ENCODE measurements at regions not wholly inside any gene's neighbourhood (a gene's known extent, or its start where the extent isn't known, plus 50 kb on each side); places are given as distances from the start of the nearest gene placed in this dataset.
A peak's percentile ranks its signal among the peaks of the same experiment; 100 is the strongest.

- ATAC-seq (no peak), DNase-seq (no peak)
- intact Hi-C loops (cut with DNase I), result no loop called here
Observed at GRCh38 chr15:69891070-69891536, 206.6 kb downstream of the TLE3 start.

GRCh38 chr15:69891606-69892005 is 206.1 kb downstream of the TLE3 start:
- intact Hi-C loops (cut with DNase I), result no loop called here

GRCh38 chr15:69892351-69892750 is 205.4 kb downstream of the TLE3 start:
- ATAC-seq (no peak), DNase-seq (no peak)
- intact Hi-C loops (cut with DNase I), result no loop called here

More at GRCh38 chr15:69891606-69892005, 206.1 kb downstream of the TLE3 start:
- DNase-seq (no peak), ATAC-seq (peak in 1 of 2 donors; percentile 22)

GRCh38 chr15:69893086-69893485 is 204.6 kb downstream of the TLE3 start:
- intact Hi-C loops (cut with DNase I), result no loop called here
- no peak for ATAC-seq
- DNase-seq, result no peak

- ATAC-seq (peak; percentile 89 to 91), DNase-seq (peak; percentile 54)
- intact Hi-C loops (cut with DNase I), result no loop called here
Observed at GRCh38 chr15:69893863-69894262, 203.9 kb downstream of the TLE3 start.

GRCh38 chr15:69895202-69895601 is 202.5 kb downstream of the TLE3 start:
- no peak for DNase-seq
- intact Hi-C loops (cut with DNase I), result no loop called here
- no peak for ATAC-seq

- DNase-seq, result no peak
- intact Hi-C loops (cut with DNase I), result no loop called here
- ATAC-seq, result peak in 1 of 2 donors; percentile 47
Observed at GRCh38 chr15:69896606-69897005, 201.1 kb downstream of the TLE3 start.

GRCh38 chr15:69897061-69897460 is 200.7 kb downstream of the TLE3 start:
- DNase-seq (no peak), ATAC-seq (no peak)
- intact Hi-C loops (cut with DNase I), result no loop called here

GRCh38 chr15:69897471-69898237 is 200.1 kb downstream of the TLE3 start:
- intact Hi-C loops (cut with DNase I), result no loop called here
- DNase-seq (no peak), ATAC-seq (no peak)

- no peak for ATAC-seq
- intact Hi-C loops (cut with DNase I), result no loop called here
- DNase-seq, result no peak
Observed at GRCh38 chr15:69898243-69898642, 199.5 kb downstream of the TLE3 start.

GRCh38 chr15:69902414-69903062 is 195.2 kb downstream of the TLE3 start:
- ATAC-seq (no peak), DNase-seq (no peak)
- intact Hi-C loops (cut with DNase I), result no loop called here

GRCh38 chr15:69903470-69904469 is 193.9 kb downstream of the TLE3 start:
- intact Hi-C loops (cut with DNase I), result no loop called here
- ATAC-seq (no peak), DNase-seq (no peak)

- no peak for DNase-seq
- intact Hi-C loops (cut with DNase I), result no loop called here
- no peak for ATAC-seq
Observed at GRCh38 chr15:69906256-69907185, 191.2 kb downstream of the TLE3 start.

GRCh38 chr15:69908060-69908459 is 189.7 kb downstream of the TLE3 start:
- ATAC-seq, result no peak
- no peak for DNase-seq
- intact Hi-C loops (cut with DNase I), result no loop called here

- no peak for ATAC-seq
- intact Hi-C loops (cut with DNase I), result no loop called here
- DNase-seq, result no peak
Observed at GRCh38 chr15:69908590-69909420, 188.9 kb downstream of the TLE3 start.

- no peak for ATAC-seq
- intact Hi-C loops (cut with DNase I), result no loop called here
- DNase-seq, result no peak
Observed at GRCh38 chr15:69909719-69910444, 187.8 kb downstream of the TLE3 start.

GRCh38 chr15:69910514-69910913 is 187.2 kb downstream of the TLE3 start:
- intact Hi-C loops (cut with DNase I), result no loop called here
- ATAC-seq (no peak), DNase-seq (no peak)
